ENCODE measurements at regions not wholly inside any gene's neighbourhood (a gene's known extent, or its start where the extent isn't known, plus 50 kb on each side); places are given as distances from the start of the nearest gene placed in this dataset.

- H3K9me3 ChIP-seq: no peaks in the 10 kb centered on the region
- H3K4me3 ChIP-seq (ENCODE audit: low read depth in 1 of 2, low read length in 1 of 2): no peak overlapping the region
- no peaks in the 10 kb centered on the region for H3K4me1 ChIP-seq (ENCODE audit: control insufficient read depth in 1 of 2, insufficient read depth in 1 of 2, low read depth in 1 of 2, low read length in 1 of 2)
- no peaks in the 10 kb centered on the region for H3K27me3 ChIP-seq
- no peak for TF ChIP-seq CTCF (IDR thresholded peaks at IDR 0.05)
- H3K36me3 ChIP-seq: no peaks in the 10 kb centered on the region
- no peak overlapping the region for H3K27ac ChIP-seq
Measured at GRCh38 chr9:104980039-104980654, 52.2 kb upstream of the ABCA1 start.

- Histone ChIP-seq H3K9me3 (no peaks in the 10 kb centered on the region), H3K27ac (no peak overlapping the region), H3K36me3 (no peaks in the 10 kb centered on the region), H3K27me3 (no peaks in the 10 kb centered on the region), H3K4me1 (ENCODE audit: control insufficient read depth in 1 of 2, insufficient read depth in 1 of 2, low read depth in 1 of 2, low read length in 1 of 2) (no peaks in the 10 kb centered on the region), H3K4me3 (ENCODE audit: low read depth in 1 of 2, low read length in 1 of 2) (no peak overlapping the region)
- no peak for TF ChIP-seq CTCF (IDR thresholded peaks at IDR 0.05)
Measured at GRCh38 chr9:104981543-104982129, 53.7 kb upstream of the ABCA1 start.

DNA sequence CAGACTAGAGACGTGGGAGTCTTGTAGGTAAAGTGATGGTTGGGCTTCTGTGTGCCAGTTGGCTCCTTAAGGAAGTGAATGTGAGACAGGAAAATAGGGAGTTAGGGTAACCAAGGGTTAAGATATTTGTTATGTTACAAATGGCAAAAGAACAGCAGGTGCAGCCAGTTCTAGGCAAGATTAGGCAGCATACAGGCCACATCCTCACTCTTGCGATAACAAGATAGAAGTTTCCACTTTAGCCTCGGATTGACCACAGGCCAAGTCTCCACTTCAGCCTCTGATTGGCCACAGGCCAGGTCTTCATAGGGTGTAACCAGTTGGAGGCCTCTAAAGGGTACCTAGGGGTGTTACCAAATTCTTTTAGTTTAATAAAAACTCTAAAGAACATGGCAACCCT lies 54.6 kb upstream of the ABCA1 start:
- H3K27ac ChIP-seq: no peak overlapping the region
- H3K9me3 ChIP-seq: no peaks in the 10 kb centered on the region
- H3K4me1 ChIP-seq (ENCODE audit: control insufficient read depth in 1 of 2, insufficient read depth in 1 of 2, low read depth in 1 of 2, low read length in 1 of 2): peaks cover 0 to 1% of the 10 kb centered on the region in 2 experiments
- H3K36me3 ChIP-seq: no peaks in the 10 kb centered on the region
- H3K4me3 ChIP-seq (ENCODE audit: low read depth in 1 of 2, low read length in 1 of 2): no peak overlapping the region
- TF ChIP-seq CTCF (IDR thresholded peaks at IDR 0.05): no peak
- H3K27me3 ChIP-seq: no peaks in the 10 kb centered on the region

- TF ChIP-seq CTCF (IDR thresholded peaks at IDR 0.05): no peak
- no peaks in the 10 kb centered on the region for H3K9me3 ChIP-seq
Measured at GRCh38 chr9:104983491-104983890, 55.5 kb upstream of the ABCA1 start.

DNA sequence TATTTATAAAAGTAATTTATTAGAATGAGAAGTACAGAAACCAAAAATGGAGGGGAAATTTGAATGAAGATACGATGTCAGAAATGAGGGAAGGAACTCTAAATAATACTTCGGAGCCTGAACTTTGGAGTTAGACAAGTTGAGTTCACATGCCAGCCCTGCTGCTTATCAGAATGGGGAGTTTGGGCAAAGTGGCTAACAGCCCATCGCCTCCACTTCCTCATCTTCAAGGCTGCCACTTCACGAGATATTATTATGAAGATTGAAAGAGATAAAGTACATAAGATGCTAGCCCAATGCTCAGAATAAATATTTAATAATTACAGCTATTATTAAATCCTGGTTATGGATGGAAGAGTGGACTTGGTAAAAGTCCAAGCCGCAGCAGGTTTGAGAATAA lies 56.2 kb upstream of the ABCA1 start:
- no peaks in the 10 kb centered on the region for H3K27me3 ChIP-seq
- H3K9me3 ChIP-seq: no peaks in the 10 kb centered on the region
- no peak overlapping the region for H3K4me3 ChIP-seq (ENCODE audit: low read depth in 1 of 2, low read length in 1 of 2)
- no peak for TF ChIP-seq CTCF (IDR thresholded peaks at IDR 0.05)
- H3K36me3 ChIP-seq: no peaks in the 10 kb centered on the region
- no peak overlapping the region for H3K27ac ChIP-seq
- peaks cover 0 to 16% of the 10 kb centered on the region in 2 experiments for H3K4me1 ChIP-seq (ENCODE audit: control insufficient read depth in 1 of 2, insufficient read depth in 1 of 2, low read depth in 1 of 2, low read length in 1 of 2)

More at GRCh38 chr9:104983491-104983890, 55.5 kb upstream of the ABCA1 start:
- peaks cover 0 to 10% of the 10 kb centered on the region in 2 experiments for H3K4me1 ChIP-seq (ENCODE audit: control insufficient read depth in 1 of 2, insufficient read depth in 1 of 2, low read depth in 1 of 2, low read length in 1 of 2)
- no peak overlapping the region for H3K27ac ChIP-seq
- no peaks in the 10 kb centered on the region for H3K36me3 ChIP-seq
- H3K4me3 ChIP-seq (ENCODE audit: low read depth in 1 of 2, low read length in 1 of 2): no peak overlapping the region
- H3K27me3 ChIP-seq: no peaks in the 10 kb centered on the region
